ENCODE measurements at regions not wholly inside any gene's neighbourhood (a gene's known extent, or its start where the extent isn't known, plus 50 kb on each side); places are given as distances from the start of the nearest gene placed in this dataset.

GRCh38 chr2:156116113-156116512, 216.4 kb downstream of the NR4A2 start:
- TF ChIP-seq, protein P1, sequence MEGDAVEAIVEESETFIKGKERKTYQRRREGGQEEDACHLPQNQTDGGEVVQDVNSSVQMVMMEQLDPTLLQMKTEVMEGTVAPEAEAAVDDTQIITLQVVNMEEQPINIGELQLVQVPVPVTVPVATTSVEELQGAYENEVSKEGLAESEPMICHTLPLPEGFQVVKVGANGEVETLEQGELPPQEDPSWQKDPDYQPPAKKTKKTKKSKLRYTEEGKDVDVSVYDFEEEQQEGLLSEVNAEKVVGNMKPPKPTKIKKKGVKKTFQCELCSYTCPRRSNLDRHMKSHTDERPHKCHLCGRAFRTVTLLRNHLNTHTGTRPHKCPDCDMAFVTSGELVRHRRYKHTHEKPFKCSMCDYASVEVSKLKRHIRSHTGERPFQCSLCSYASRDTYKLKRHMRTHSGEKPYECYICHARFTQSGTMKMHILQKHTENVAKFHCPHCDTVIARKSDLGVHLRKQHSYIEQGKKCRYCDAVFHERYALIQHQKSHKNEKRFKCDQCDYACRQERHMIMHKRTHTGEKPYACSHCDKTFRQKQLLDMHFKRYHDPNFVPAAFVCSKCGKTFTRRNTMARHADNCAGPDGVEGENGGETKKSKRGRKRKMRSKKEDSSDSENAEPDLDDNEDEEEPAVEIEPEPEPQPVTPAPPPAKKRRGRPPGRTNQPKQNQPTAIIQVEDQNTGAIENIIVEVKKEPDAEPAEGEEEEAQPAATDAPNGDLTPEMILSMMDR (IDR thresholded peaks at IDR 0.05), result no peak
- TF ChIP-seq EP300 (IDR thresholded peaks at IDR 0.05) (no peak), POLR2A (IDR thresholded peaks at IDR 0.05) (no peak)

All from sigmoid colon (tissue), 4 donors.